ENCODE measurements at regions not wholly inside any gene's neighbourhood (a gene's known extent, or its start where the extent isn't known, plus 50 kb on each side); places are given as distances from the start of the nearest gene placed in this dataset.

DNA sequence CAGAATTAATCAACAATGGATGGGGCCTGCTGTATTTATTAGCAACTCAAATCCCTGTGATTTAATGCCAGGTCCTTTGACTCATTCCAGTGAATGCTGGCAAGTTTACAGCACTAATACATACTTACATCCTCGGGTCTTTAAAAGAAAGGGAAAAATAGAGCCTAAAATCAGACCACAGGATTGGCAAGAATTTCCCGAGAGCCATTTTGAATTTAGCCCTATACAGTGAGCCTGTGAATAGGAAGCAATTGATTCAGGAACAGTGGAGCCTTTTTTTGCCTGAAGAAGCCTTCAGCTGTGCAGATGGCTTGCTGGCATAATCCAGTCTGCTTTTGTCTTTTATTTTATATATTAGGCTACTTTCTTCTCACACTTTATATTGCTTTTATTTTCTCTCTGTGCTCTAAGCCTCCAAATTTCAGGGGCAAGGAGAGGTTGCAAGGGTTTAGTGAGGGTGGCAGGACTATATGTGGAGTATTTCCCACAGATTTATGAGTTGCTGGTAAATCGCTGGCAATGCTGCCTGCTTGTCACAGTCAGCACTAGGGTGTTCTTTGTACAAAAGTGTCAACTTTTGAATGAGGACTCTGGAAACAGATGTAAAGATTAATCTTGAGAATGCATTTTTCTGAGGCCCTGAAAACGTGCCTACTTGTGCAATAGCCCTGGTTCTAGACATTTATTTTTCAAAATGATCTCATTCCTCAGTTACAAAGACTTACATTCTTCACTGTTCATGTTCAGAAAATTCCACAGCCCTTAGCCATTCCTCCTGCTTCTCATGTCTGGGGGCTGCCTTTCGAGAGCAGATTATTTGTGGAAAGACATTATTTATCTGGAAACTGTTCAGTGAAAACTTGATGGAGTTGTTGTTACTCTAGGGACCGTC lies 303.5 kb downstream of the SPRY1 start:
- Histone ChIP-seq H3K4me3 (no peak overlapping the region), H3K27ac (peak overlapping the region in 1 of 2 donors; percentile 35), H3K4me1 (replicated peaks in 1 of 2) (peaks cover 9 to 12% of the 10 kb centered on the region in 2 donors)
- ATAC-seq (replicated peaks in 6 of 8), result peak in 7 of 8 experiments; percentile 51 to 88 (median 65)
- 12 to 84% (median 57%) methylated on average over 3 to 6 of the region's 6 CpGs for WGBS, 10 experiments
- in situ Hi-C loops (cut with MboI; ENCODE audit: low pct_unique_long_range_greater_than_20kb in 2 of 9, low sequenced_read_pairs in 9 of 9, unreplicated experiment in 9 of 9), result no loop called here

DNA sequence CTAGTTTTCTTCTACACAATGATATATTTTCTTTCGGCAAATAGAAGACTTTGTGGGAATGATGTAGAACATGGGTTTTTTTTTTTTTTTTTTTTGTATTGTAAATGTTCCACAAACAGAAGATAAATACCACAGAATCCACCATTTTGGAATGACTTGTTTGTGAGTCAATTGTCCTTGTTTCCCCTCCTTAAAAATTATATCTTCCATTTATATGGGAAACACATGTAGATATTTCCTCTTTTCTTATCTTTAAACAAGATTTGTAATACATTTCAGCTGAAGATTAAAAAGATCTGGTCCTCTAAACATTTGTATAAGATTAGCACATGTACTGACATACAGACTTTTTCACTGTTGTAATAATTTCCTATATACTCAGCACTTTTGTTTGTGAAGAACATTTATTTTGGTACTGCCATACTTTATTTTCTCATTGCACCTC lies 304.6 kb downstream of the SPRY1 start:
- no peak overlapping the region for H3K4me3 ChIP-seq
- WGBS, 10 experiments, result 10 to 100% (median 95%) methylated on average over 1 of the region's 1 CpG; no CpG with 5 or more reads in 2 of the 10 experiments
- peaks cover 9 to 12% of the 10 kb centered on the region in 2 donors for H3K4me1 ChIP-seq (replicated peaks in 1 of 2)
- in situ Hi-C loops (cut with MboI; ENCODE audit: low pct_unique_long_range_greater_than_20kb in 2 of 9, low sequenced_read_pairs in 9 of 9, unreplicated experiment in 9 of 9), result no loop called here
- no peak for ATAC-seq (replicated peaks in 6 of 8)
- no peak overlapping the region for H3K27ac ChIP-seq

DNA sequence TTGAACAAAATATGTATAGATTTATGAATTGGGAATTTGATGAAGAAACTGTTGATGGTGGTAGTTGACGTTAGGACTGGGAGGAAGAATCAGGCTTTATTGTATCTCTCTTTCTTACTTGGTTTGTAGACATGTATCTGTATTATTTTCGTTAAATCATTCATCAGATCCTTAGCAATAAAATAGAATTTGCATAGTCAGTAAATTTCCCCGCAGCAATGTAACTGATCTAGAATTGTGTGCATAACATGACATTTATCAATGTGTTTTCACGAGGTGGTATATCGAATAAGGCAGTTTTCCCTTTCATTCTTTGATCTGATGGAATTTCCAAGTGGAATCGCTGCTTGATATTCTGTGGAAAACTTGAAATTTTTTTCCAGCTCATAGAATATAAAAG lies 308.8 kb downstream of the SPRY1 start:
- Histone ChIP-seq H3K4me1 (replicated peaks in 1 of 2) (peaks cover 0 to 4% of the 10 kb centered on the region in 2 donors), H3K4me3 (no peak overlapping the region), H3K27ac (no peak overlapping the region)
- no peak for ATAC-seq (replicated peaks in 6 of 8)
- in situ Hi-C loops (cut with MboI; ENCODE audit: low pct_unique_long_range_greater_than_20kb in 2 of 9, low sequenced_read_pairs in 9 of 9, unreplicated experiment in 9 of 9), result no loop called here
- 71 to 96% (median 80%) methylated on average over 3 to 6 of the region's 6 CpGs for WGBS, 10 experiments

DNA sequence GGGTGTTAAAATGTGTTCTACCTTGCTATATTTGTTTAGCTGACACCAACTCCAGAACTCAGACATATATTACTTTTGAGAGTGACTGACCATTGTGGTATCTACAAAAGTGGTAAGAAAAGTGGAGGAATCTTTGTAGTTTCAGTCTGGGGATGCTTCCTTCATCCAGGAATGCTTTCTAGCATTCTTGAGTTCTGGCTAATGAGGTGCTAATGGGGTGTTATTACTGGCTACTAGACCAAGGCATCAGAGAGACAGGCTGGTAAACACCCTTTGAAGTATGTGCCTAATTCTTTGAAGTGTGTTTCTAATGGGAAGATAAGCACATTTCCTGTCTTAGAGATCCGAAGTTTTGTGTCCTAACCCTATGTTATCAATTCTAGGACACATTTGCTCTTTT lies 310.4 kb downstream of the SPRY1 start:
- no peak for ATAC-seq (replicated peaks in 6 of 8)
- Histone ChIP-seq H3K4me1 (replicated peaks in 1 of 2) (no peaks in the 10 kb centered on the region), H3K4me3 (no peak overlapping the region), H3K27ac (no peak overlapping the region)
- WGBS, 10 experiments, result 17 to 80% (median 67%) methylated on average over 1 of the region's 1 CpG; no CpG with 5 or more reads in 3 of the 10 experiments
- in situ Hi-C loops (cut with MboI; ENCODE audit: low pct_unique_long_range_greater_than_20kb in 2 of 9, low sequenced_read_pairs in 9 of 9, unreplicated experiment in 9 of 9), result no loop called here

DNA sequence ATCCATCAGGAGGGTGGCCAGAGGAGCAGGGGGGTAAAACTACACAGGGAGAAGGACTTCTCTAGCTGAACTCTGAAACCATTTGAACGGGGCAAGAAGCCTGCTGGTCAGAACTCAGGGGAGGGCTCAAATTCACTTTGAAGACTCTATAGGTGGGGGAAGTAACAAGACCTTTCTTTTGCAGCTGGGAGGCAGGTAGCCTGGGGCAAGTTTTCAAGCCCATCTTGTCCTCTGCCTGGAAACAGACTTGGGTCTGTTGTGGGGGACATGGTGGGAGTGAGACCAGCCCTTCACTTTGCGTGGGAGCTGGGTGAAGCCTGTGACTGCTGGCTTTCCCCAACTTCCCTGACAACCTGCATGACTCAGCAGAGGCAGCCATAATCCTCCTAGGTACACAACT lies 312.3 kb downstream of the SPRY1 start:
- no peaks in the 10 kb centered on the region for H3K4me1 ChIP-seq (replicated peaks in 1 of 2)
- no peak overlapping the region for H3K27ac ChIP-seq
- H3K4me3 ChIP-seq, result no peak overlapping the region
- in situ Hi-C loops (cut with MboI; ENCODE audit: low pct_unique_long_range_greater_than_20kb in 2 of 9, low sequenced_read_pairs in 9 of 9, unreplicated experiment in 9 of 9), result no loop called here
- WGBS, 10 experiments, result 79 to 100% (median 92%) methylated on average over 1 to 2 of the region's 2 CpGs; no CpG with 5 or more reads in 6 of the 10 experiments
- ATAC-seq (replicated peaks in 6 of 8), result no peak

DNA sequence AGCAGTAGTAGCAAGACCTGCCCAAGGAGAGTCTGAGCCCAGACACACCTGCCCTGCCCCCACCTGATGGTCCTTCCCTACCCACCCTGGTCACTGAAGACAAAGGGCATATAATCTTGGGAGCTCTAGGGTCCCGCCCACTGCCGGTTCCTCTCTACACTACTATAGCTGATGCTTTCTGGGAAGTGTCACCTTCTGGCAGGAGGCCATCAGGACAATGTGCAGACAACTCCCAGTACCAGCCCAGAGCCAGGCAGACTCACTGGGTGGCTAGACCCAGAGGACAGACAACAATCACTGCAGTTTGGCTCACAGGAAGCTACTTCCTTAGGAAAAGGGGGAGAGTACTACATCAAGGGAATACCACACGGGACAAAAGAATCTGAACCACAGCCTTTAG lies 312.7 kb downstream of the SPRY1 start:
- no peak overlapping the region for H3K4me3 ChIP-seq
- 83 to 100% (median 100%) methylated on average over 1 of the region's 3 CpGs; no CpG with 5 or more reads in 6 of the 10 experiments for WGBS, 10 experiments
- in situ Hi-C loops (cut with MboI; ENCODE audit: low pct_unique_long_range_greater_than_20kb in 2 of 9, low sequenced_read_pairs in 9 of 9, unreplicated experiment in 9 of 9), result no loop called here
- H3K4me1 ChIP-seq (replicated peaks in 1 of 2), result no peaks in the 10 kb centered on the region
- ATAC-seq (replicated peaks in 6 of 8), result peak in 2 of 8 experiments; percentile 36 to 37
- H3K27ac ChIP-seq, result no peak overlapping the region

DNA sequence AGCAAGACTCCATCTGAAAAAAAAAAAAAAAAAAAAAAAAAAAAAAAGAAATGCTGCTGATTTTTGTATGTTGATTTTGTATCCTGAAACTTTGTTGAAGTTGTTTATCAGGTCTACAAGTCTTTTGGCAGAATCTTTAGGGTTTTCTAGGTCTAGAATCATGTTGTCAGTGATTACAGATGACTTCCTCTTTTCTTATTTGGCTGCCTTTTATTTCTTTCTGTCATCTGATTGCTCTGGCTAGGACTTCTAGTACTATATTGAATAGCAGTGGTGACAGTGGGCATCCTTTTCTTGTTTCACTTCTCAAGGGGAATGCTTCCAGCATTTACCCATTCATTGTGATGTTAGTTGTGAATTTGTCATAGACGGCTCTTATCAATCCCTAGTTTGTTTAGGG lies 334.4 kb downstream of the SPRY1 start:
- H3K4me1 ChIP-seq (replicated peaks in 1 of 2), result no peaks in the 10 kb centered on the region
- WGBS, 10 experiments, result 0 to 100% (median 100%) methylated on average over 1 of the region's 1 CpG; no CpG with 5 or more reads in 5 of the 10 experiments
- H3K27ac ChIP-seq, result no peak overlapping the region
- in situ Hi-C loops (cut with MboI; ENCODE audit: low pct_unique_long_range_greater_than_20kb in 2 of 9, low sequenced_read_pairs in 9 of 9, unreplicated experiment in 9 of 9), result no loop called here
- H3K4me3 ChIP-seq, result no peak overlapping the region
- no peak for ATAC-seq (replicated peaks in 6 of 8)

DNA sequence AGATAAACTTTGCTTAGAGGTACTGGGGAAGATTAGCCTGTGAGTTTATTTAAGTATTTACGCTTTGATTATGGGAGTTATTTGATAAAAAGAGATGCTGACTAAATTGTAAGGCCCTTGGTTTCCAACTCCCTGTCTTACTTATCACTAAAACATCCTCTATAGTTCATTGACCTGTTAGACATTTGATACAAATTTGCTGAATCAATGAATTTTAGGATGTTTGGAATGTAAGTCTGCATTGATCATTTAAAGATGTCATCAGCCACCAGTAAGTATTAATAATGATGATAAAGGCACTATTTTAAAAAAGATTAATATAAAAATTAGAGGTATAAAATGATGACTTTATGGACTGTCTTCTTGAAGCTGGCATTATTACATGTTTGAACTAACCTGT lies 340.6 kb downstream of the SPRY1 start:
- in situ Hi-C loops (cut with MboI; ENCODE audit: low pct_unique_long_range_greater_than_20kb in 2 of 9, low sequenced_read_pairs in 9 of 9, unreplicated experiment in 9 of 9), result no loop called here
- H3K4me1 ChIP-seq (replicated peaks in 1 of 2), result peaks cover 0 to 3% of the 10 kb centered on the region in 2 donors
- H3K4me3 ChIP-seq, result no peak overlapping the region
- no peak for ATAC-seq (replicated peaks in 6 of 8)
- 33 to 100% (median 90%) methylated on average over 1 of the region's 1 CpG; no CpG with 5 or more reads in 3 of the 10 experiments for WGBS, 10 experiments
- H3K27ac ChIP-seq, result no peak overlapping the region

DNA sequence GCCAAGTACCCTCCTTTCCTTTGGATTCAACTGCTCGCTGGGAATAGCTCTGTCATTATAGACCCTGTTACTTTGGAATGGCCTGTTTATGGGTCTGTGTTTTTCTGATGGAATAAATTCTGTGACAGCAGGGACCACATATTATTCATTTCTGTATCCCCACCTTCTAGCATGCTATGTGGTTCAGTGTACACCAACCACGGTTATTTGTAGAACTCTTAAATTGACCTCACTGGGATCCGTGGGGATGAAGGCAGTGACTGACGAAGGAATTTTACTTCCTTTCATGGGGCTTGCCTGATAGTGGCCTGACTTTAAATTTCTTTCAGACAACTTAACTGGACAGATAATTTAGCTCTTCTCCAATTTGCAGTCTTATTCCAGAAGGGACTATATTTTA lies 343.2 kb downstream of the SPRY1 start:
- Histone ChIP-seq H3K27ac (no peak overlapping the region), H3K4me3 (no peak overlapping the region), H3K4me1 (replicated peaks in 1 of 2) (peaks cover 0 to 7% of the 10 kb centered on the region in 2 donors)
- WGBS, 10 experiments, result 49 to 100% (median 80%) methylated on average over 1 to 4 of the region's 4 CpGs; no CpG with 5 or more reads in 3 of the 10 experiments
- ATAC-seq (replicated peaks in 6 of 8), result no peak
- in situ Hi-C loops (cut with MboI; ENCODE audit: low pct_unique_long_range_greater_than_20kb in 2 of 9, low sequenced_read_pairs in 9 of 9, unreplicated experiment in 9 of 9), result no loop called here

DNA sequence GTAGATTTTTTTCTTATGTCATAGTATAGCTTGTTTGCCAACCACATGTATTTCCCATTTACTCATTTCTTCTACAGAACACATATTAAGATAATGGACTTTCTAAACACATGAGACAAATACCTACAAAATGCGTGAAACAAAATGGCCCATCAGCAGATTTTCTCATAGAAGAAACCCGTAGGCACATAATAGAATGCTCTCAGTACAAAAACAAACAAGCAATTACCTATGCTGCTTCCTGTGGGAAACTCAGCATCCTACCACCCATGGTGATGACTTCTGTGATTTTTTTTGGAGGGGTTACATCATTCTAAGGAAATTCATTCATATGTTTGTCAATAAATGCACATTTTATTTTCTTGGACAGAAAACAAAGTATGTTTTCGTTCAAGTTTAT lies 343.6 kb downstream of the SPRY1 start:
- 52 to 100% (median 63%) methylated on average over 1 to 3 of the region's 3 CpGs; no CpG with 5 or more reads in 1 of the 10 experiments for WGBS, 10 experiments
- peaks cover 0 to 8% of the 10 kb centered on the region in 2 donors for H3K4me1 ChIP-seq (replicated peaks in 1 of 2)
- in situ Hi-C loops (cut with MboI; ENCODE audit: low pct_unique_long_range_greater_than_20kb in 2 of 9, low sequenced_read_pairs in 9 of 9, unreplicated experiment in 9 of 9), result no loop called here
- H3K4me3 ChIP-seq, result no peak overlapping the region
- H3K27ac ChIP-seq, result no peak overlapping the region
- ATAC-seq (replicated peaks in 6 of 8), result no peak

DNA sequence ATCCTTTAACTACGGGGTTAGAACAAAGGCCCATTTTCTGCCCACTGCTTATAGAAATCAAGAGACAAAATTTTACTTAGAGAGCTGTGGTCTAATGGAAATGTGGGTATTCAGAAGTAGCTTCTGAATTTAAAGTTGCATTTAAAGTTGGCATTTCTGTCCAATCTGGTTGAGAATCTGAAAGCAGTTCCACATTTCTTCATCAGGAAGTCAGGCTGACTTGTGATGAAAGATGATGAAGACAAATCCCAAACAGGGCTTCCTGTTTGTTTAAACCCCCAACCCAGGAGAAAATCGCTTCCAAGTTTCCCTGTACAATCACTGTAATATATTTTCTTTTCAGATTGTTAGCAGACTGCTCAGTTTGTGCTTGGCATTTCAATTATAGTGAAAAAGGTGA lies 345.3 kb downstream of the SPRY1 start:
- H3K4me3 ChIP-seq, result no peak overlapping the region
- 0 to 83% (median 55%) methylated on average over 1 to 2 of the region's 2 CpGs; no CpG with 5 or more reads in 2 of the 10 experiments for WGBS, 10 experiments
- peaks cover 0 to 8% of the 10 kb centered on the region in 2 donors for H3K4me1 ChIP-seq (replicated peaks in 1 of 2)
- ATAC-seq (replicated peaks in 6 of 8), result no peak
- no peak overlapping the region for H3K27ac ChIP-seq
- in situ Hi-C loops (cut with MboI; ENCODE audit: low pct_unique_long_range_greater_than_20kb in 2 of 9, low sequenced_read_pairs in 9 of 9, unreplicated experiment in 9 of 9), result no loop called here

DNA sequence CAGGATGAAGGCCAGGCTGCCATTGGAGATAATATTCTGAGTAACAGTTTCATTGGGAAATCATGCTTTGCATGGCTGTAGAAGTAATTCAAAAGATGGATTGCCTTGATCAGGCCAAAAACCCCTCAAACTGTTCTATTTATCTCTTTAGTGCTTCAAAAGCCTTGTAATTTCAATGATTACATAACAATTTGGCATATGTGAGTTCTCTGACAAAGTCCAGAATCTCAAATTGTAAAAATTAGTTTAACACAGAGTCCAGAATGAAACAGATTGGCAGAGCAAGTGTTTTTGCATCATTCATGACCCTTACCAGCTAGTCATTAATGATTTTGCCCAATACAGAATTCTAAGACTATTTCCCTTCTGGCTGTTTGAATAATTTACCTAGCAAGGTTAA lies 347.3 kb downstream of the SPRY1 start:
- Histone ChIP-seq H3K27ac (no peak overlapping the region), H3K4me1 (replicated peaks in 1 of 2) (peaks cover 0 to 8% of the 10 kb centered on the region in 2 donors), H3K4me3 (no peak overlapping the region)
- in situ Hi-C loops (cut with MboI; ENCODE audit: low pct_unique_long_range_greater_than_20kb in 2 of 9, low sequenced_read_pairs in 9 of 9, unreplicated experiment in 9 of 9), result no loop called here
- no peak for ATAC-seq (replicated peaks in 6 of 8)

DNA sequence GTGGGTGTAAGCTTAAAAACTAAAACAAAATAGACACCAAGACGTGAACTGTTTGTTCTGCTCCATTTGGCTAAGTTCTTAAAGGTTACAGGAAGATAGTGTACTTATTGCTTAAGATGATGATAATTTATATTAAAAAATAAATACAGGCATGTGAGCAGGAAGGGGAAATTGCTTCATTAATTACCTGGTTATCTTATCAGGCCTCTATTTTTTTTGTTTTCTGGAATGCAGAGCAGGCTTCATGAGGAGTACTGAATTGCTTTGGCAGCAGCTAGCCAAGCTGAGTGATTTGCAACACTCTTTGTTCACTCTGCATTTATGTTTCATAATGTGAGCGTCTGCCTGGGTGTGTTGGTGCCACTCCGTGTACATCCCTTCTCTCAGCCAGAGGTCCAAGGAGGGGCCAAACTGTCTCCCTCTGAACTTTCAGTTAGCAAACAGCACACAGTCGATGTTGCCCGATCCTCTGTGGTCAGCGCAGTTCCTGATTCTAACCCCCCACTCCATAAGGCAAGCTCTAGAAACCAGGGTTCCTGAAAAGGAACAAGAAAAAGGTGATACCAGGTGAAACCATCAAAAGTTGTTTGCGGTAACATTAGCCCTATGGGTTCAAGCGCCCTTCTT lies 348.2 kb downstream of the SPRY1 start:
- in situ Hi-C loops (cut with MboI; ENCODE audit: low pct_unique_long_range_greater_than_20kb in 2 of 9, low sequenced_read_pairs in 9 of 9, unreplicated experiment in 9 of 9), result no loop called here
- ATAC-seq (replicated peaks in 6 of 8), result peak in 4 of 8 experiments; percentile 25 to 54 (median 33)
- Histone ChIP-seq H3K27ac (no peak overlapping the region), H3K4me3 (no peak overlapping the region), H3K4me1 (replicated peaks in 1 of 2) (peaks cover 0 to 8% of the 10 kb centered on the region in 2 donors)
- WGBS, 10 experiments, result 69 to 100% (median 75%) methylated on average over 1 to 8 of the region's 8 CpGs; no CpG with 5 or more reads in 1 of the 10 experiments

All from motor neuron (in vitro differentiated cells).